GM19467 (cell line): ENCODE measurements at regions not wholly inside any gene's neighbourhood (a gene's known extent, or its start where the extent isn't known, plus 50 kb on each side); places are given as distances from the start of the nearest gene placed in this dataset.
"Not testable (repeated sequence)": the region's sequence is repeated elsewhere in the genome, so short reads cannot be mapped to it uniquely, and the experiment has no call there.

ENCODE experiments used
- ATAC-seq: cut with Tn5 transposase; IDR thresholded peaks from one replicate; pipeline ENCODE4 v1.9.1; 2021; ENCODE audit warnings: mild to moderate bottlenecking, moderate library complexity; ENCODE audit not compliant: unreplicated experiment

DNA sequence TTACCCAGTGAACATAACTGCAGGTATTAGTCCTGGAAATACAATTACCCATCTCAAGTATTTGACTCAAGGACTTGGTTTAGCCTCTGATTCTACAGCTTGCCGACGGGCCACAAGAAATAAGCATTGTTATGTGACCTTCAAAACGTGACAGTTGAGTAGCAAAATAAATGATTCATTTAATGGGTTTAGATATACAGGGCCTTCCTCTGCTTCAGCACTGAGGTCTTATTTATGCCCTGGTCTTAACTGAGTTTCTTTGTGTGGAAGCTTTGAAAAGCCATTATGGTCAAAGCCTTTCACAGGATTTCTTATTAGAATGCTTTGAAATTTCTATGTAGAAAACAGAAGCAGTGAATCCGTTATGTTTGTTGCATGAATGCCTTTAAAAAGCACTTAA, 899.2 kb upstream of the API5 start:
- no peak for ATAC-seq

DNA sequence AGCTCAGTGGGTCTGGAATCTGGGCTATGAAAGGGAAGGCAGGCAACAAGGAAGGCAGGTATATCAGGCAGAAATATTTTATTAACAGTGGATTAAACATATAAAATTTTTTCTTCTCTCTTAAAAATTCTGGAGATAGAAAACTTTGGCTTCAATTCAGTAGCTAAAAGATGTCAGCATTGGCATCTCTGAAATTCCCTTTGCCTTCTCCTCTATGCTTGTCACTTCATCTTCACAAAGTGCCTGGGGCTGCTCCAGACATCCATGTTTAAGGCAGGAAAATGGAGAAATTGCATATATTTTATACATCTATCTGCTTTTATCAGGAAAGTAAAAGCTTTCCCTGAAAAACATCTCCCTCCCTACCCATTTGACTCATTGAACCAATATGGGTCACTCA, 894.1 kb upstream of the API5 start:
- ATAC-seq: no peak

DNA sequence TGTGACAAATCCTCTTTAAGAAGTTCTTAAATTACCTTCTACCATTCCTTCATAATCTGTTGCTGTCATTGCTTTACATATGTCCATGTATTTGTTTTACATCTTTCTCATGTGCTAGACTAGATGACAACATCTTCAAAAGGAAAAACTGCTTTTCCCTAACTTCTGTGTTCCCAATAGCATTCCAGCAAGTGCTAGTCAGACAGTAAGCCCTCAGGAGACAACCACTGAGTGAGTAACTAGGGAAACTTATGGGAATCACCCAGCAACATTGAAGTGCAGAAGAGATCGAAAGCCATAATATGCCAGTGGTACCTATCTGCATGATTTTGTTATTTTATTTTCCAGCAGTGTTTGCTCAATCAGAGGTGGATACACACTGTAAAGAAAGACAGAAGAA, 889.7 kb upstream of the API5 start:
- ATAC-seq: no peak

DNA sequence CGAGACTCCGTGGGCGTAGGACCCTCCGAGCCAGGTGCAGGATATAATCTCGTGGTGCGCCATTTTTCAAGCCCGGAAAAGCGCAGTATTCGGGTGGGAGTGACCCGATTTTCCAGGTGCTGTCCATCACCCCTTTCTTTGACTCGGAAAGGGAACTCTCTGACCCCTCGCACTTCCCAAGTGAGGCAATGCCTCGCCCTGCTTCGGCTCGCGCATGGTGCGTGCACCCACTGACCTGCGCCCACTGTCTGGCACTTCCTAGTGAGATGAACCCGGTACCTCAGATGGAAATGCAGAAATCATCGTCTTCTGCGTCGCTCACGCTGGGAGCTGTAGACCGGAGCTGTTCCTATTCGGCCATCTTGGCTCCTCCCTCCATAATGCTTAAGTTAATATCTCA, 876.9 kb upstream of the API5 start:
- not testable (repeated sequence) for ATAC-seq

DNA sequence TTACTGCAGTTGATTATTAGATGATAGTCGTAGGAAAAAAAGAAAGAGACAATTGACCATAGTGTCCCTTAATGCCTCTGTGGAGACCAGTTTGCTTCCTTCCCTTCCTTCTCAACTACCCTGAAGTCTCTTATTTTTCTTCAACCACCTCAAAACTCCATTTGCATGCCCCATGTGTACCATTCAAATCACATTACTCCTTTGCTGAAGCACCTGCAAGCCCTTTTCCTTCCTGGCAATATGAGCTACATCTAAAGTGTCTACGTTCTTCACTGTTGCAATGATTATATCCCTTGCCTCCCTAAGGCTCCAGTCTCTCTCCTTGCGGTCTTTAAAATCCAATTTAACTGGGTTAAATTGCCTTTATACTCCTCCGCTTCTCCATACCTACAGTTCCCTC, 867.4 kb upstream of the API5 start:
- no peak for ATAC-seq

DNA sequence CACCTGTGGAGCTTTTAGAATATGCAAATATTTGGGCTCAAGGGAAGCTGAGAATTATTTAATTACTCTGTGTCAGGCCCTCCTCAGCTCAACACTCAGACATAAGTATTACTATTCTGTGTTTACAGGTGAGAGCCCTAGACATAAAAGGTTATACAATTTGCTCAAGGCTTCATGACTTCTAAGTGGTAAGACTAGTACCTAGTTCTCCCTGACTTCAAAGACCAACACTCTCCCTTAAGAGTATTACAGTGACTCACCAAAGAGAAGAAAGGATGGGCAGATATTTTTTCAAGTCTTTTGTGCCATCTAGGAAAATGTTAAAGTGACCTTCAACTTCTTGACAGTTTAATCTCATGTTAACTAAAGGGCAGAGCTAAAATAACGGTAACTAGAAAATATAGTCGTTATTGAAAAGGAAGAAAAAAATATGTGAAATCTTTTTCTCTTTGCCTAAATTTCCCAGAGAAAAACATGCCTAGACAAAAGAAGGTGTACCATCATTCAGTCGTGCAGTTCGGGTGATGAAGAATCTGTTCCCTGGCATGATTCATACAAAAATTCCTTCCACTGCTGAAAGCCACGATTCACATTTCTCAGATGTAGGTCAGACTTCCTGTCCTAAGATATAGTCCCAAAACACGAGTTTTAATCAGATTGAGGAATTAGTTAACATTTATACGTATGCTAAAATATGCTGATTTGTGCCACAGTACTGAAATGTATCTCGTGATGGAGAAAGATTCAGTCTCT, 849.1 kb upstream of the API5 start:
- no peak for ATAC-seq

DNA sequence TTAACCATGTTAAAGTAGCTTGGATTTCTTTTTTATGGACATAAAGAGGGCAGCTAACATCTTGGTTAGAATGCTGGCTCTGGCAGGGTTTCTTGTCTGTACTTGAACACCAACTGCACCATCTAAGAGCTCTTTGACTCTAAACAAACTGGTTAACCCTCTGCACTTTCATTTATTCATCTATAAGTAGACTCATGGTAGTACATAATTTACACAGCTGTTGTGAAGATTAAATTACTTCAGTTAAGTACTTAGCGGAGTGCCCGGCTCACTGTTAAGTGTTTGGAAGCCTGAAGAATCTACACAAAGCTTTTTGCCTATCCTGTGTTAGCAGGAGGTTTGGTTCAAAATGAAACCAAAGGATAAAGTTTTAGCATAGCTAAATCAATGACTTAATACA, 846.2 kb upstream of the API5 start:
- ATAC-seq: no peak

DNA sequence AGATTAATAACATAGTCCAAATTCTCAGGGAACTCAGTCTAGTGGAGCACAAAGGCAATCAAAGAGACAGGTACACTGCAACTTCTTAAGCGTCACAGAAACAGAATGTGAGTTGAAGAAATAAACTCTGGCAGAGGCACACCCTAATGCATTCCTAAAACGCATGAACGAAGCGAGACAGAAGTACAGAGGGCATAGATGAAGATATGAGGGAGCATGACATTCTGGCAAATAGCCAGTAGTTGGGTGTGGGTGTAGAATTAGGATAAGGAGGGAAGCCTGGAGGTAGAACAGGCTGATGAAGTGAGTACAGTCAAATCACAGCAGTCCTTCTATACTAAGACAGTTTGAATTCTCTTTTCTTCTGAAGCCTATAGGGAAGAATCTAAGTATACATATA, 838.7 kb upstream of the API5 start:
- no peak for ATAC-seq

DNA sequence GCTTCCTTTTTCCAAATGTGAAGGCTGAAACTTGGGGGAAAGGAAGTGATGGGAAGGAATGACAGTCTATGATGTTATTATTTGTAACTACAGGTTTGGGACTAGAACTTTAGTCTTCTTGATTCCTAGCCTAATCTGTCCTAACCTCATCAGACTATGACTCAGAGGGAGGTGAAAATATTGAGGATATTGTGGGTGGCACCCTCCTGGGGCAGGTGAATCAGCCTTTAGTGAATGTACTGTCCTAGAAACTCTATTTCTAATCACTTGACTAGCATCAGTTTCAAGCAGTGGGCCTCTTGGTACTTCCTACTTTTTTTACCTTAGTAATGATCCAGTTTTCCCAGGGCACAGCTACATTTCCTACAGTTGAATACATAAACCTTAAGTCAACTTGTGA, 829.0 kb upstream of the API5 start:
- ATAC-seq: no peak

DNA sequence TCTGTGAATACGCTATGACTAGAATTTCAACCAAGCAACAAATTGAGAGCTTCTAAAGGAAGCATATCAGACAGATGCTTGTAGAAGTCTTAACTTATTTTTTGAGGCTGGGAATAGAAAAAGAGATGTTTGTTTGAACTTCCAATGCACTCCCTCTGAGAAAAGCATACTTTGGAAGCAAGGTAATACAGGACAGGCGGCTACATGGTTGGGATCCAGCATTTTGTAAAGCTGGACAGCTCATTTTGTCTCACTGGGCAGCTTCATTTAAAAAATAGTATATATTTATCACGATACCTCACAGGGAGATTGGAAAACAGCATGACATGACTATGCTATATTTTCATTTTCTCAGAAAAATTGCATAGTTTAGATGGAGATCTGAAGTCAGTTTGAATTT, 821.3 kb upstream of the API5 start:
- no peak for ATAC-seq

DNA sequence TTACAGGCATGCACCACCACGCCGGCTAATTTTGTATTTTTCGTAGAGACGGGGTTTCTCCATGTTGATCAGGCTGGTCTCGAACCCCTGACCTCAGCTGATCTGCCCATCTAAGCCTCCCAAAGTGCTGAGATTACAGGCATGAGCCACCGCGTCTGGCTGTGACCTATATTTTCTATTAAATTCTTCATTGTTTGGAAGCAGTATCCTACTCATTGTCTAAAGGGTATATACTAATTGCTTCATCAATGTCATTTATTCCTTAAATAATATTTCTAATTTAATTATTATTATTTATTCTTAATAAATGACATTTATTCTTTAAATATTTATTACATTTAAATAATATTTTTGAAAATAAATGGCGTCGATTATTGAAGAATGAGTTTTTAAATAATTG, 817.3 kb upstream of the API5 start:
- no peak for ATAC-seq

DNA sequence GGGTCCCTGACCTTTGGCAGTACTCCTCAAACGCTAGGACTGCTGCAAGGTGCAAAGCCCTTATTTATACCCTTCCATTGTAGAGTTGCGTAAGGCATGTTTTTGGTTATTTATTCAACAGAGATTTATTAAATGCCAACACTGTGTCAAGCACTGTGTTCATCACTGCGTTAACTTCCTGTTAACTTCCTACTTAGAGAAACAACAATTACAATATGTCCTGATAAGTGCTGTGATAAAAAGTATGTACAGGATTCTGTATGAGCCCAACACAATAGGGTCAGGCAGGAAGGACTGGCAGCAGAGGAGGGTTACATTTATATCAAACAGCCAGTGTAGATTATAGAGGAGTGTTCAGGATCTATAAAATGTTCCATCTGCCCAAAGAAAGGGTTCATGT, 812.8 kb upstream of the API5 start:
- ATAC-seq: no peak

DNA sequence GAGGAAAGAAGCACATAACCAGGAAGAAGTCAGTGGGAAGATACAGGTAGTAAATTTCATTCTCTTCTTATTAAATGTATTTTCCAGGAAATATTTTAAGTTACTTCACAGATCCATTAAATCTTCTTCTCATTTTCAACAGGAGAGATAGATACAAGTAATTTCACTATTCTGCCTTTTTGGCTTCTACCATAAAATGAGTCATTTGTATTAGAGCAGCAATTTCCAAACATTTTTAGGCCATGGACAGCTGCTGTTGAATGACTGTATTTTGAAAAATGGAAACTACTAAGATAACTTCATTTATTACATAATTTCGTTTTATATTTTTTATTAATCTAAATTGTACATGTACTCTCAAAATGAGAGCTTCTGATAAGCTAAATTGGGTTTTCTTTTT, 809.6 kb upstream of the API5 start:
- no peak for ATAC-seq

DNA sequence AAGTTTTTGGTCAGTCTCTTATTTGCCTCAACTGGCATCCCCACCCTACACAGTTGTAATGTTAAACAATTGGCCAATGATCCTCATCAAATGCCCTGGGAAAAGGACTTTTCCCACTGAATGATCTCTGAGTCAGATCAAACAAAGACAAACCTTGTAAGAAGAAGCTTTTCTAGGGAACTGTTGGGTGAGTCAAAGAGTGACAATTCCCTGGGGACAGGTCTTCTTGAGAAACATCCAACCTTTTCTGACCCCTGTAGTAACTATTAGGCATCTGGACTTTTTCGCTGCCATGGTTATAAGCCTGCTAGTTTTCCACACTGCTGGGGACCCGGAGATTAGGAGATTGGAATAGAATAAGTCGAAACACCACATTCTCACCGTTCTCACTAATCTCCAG, 789.8 kb upstream of the API5 start:
- no peak for ATAC-seq

DNA sequence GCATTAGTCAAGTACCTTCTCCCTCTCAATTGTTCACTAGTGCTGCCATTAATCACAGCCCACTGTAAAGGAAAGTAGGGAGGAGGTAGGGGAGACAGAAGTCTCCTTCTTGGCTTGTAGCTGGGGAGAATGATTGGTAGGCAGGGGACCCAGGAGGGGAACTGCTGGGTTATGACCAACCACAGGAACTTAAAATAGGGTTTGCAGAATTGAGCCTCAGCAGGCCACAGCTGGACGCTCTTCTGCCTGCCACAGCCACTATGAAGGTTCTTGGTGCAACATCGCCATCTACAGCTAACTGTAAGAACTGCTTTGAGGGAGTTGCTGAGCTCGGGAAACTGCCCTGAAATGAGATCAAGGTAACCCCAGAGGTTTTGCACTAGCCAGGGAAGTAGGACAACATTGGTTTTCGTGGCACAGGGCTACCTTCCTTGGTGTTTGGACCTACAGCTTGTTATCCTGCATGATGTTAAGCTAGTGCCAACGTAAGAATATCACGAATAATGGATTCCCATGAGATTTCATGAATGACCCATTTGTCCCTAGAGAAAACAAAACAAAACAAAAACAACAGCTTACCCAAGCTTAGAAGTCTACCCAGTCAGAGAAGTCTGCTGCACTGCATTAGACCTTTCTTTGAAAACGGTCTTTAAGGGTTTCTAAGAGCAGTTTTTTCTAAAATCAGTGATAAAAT, 787.1 kb upstream of the API5 start:
- peak; percentile 97 for ATAC-seq

DNA sequence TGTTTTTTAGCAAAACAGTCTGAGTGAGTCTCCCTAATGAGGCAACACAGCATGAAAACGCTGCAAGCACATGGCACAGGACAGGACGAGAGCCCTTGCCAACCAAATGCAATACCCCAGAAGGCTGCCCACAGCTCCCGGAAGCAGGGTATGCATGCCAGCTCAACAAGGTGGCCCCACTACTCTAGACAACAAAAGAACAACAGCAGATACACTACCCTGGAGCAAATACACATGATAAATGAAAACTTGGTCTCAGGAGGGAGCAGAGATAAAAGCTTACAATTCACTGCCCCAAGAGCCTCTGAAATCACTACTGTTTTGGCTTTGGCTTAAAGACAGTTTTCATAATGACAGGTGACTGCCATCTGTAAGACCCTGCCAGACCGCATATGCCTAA, 785.4 kb upstream of the API5 start:
- no peak for ATAC-seq

DNA sequence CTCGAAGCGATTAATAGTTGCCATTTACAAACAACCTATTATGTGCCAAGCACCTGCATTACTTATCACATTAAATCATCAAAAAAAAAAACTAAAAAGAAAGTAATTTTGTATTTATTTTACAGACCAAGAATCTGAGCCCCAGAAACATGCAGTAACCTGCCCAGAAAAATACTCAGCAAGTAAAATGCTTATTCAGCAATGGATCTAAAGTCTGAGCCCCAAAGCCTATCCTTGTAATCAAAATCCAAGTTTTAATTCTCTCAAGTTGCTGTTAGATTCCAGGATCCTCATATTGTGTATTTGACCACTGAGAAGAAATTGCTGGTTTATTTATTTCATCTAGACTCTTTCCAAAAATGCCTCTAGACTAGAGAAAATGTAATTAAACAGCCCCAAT, 783.3 kb upstream of the API5 start:
- ATAC-seq: no peak

DNA sequence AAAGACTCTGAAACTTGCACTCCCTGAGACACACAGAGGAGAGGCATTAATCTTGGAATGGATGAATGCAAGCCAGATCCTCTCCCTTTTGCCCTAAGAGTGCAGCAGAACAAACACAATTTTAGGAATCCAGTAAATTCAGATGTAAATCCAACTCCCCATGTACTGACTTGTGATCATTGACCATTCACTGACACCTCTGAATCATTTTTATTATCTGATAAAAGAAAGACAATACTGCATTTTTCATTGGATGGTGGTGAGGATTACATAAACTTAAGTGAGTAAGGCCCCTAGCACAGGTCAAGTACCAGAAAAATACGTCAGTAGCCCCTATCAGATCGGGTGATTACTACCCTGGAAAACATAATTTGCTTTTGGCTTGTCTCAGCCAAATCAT, 782.9 kb upstream of the API5 start:
- ATAC-seq: no peak

DNA sequence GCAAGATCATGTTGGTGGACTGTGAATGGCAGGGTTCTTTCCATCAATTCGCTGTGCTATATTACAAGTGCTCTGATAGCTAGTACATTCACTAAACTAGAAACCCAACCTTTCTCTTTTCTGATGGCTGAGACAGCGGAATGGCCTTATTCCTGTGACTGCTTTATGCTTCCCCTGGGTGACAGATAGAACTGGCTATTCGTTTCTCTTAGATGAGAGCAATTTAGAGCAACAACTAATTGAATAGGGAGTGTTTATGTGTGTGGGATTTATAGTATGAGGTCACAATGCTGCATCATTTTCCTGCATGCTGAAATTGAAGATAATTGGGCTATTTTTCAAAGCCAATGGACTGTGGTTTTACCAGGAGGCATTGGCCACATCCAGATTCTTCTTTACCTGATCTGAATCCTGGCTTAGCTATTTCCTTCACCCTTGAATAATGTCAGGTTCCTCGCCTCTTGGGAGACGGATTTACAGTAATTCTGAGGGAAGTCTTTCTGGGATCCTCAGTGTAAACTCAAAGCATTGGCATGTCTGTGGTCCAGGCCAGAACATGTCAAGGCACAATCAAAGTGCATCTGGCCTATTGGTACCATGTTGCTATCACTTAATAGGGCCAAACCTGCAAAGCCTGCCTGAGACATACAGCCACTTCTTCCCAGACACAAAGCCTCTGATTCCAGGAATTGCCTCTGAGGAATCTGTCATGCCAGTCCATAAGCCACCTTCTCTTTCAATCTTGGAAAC, 775.0 kb upstream of the API5 start:
- no peak for ATAC-seq

DNA sequence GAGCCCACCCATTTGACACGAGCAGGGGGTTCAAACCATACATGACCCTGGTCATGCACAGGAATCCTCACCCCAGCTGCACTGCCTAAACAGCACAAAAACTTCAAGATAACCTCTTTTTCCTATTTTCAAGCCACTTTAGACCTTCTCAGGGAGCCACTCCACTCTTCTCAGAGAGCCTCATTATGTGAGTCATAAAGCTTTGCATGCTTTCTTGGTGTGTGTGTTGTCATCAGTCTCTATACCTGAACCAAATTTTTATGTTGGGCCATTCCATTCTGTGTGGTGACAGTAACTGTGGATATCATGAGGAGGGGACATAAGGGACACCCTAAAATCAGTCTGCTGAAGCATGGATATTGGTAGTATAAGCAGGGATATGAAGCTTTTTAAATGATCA, 769.5 kb upstream of the API5 start:
- no peak for ATAC-seq

DNA sequence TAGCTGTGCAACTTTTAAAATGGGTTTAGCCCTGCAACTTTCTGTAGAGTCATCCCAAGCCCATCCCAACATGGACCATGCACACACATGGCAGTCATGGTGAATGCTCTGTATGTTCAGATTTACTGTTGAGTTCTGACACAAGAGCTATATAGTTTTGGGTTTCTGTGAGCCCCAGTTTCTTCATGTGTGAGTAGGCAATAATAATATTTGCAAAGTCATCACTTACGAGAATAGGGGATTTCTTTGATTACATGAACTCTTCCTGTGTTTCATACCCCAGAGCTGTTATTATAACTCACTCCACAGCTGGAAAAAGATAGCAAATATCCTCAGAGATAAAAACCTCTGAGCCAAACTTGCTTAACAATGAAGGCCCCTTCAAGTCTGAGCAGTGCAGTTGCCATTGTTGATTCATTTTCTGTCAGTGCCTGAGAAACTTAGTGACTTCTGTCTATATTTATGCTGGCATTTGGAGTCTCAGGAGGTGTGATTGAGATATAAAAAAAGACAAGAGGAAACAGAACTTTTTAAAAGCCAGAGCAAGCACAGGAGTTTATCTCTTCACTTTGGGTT, 767.9 kb upstream of the API5 start:
- ATAC-seq: no peak

DNA sequence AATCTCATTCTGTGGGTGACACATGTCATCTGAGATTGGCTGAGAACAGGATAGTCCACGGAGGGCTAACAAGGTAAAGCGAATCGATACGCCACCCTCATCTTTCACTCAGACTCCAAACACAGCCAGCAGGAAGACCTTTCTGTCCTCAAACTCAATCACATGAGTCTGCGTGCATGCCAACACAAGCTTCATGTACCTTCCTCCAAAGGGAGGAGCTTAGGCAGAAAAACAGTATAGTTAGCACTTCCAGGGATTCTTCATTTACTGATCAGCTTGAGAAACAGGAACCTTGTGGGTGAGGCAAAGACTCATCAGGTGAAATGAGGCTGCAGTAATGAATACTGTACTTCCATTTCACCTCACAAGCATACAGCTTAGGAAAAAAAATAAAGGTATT, 767.1 kb upstream of the API5 start:
- ATAC-seq: no peak
